Lower leg skin (tissue), 4 donors: ENCODE measurements at regions not wholly inside any gene's neighbourhood (a gene's known extent, or its start where the extent isn't known, plus 50 kb on each side); places are given as distances from the start of the nearest gene placed in this dataset.

Experiments
- DNase-seq, 2 donors: peaks; one replicate each; pipeline ENCODE4 v3.0.0-alpha.2; 2019; ENCODE audit warnings: low spot score in 2 of 2
- H3K4me3 ChIP-seq: fragments of 200-600 bp; sonication (generic); 2 replicates; pipeline ENCODE4 v1.5.1; 2017; ENCODE audit warnings: mild to moderate bottlenecking, low read depth; ENCODE audit not compliant: poor library complexity, severe bottlenecking
- POLR2A ChIP-seq, 2 donors: fragments of 450-650 bp; IDR thresholded peaks; one replicate each; pipeline ENCODE4 v1.6.1; 2016 to 2017; ENCODE audit warnings: antibody characterized with exemption in 2 of 2, mild to moderate bottlenecking in 1 of 2, moderate library complexity in 1 of 2
- WGBS, 2 donors: methylation state at CpG; one replicate each; pipeline ENCODE4 v1.1.5; 2018; 5-methylcytosine and 5-hydroxymethylcytosine counted together
- intact Hi-C: fragments of 100-400 bp; cut with DNase I; formaldehyde crosslinking; loops from one replicate; pipeline ENCODE4 v1.15.0; 2023; ENCODE audit warnings: low total_unique reads
- TF ChIP-seq, protein P1 (sequence below), 3 donors: fragments of 450-650 bp; IDR thresholded peaks; one replicate each; pipeline ENCODE4 v1.5.1; 2016; ENCODE audit warnings: antibody characterized with exemption in 3 of 3, mild to moderate bottlenecking in 3 of 3, moderate library complexity in 2 of 3

DNA sequence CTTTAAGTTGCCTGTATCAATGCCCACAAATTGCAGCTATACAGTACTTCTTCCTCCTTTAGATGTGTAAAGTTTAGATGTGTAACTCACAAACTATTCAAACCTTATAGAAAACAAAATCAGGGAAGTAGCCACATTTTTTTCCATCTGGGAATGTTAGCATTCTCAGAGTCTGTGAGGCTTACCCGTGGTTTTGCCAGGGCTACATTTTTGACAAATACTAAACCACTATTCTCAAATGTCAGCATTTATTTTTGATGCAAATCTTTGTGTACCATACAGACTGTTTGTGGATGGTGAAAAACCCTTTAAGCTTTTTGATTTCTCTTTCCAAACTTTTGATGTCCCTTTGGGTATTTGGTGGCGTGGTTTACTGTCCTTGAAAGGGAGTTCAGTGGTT, 216.4 kb downstream of the POSTN start:
- no peak for TF ChIP-seq POLR2A (IDR thresholded peaks at IDR 0.05)
- TF ChIP-seq, protein P1, sequence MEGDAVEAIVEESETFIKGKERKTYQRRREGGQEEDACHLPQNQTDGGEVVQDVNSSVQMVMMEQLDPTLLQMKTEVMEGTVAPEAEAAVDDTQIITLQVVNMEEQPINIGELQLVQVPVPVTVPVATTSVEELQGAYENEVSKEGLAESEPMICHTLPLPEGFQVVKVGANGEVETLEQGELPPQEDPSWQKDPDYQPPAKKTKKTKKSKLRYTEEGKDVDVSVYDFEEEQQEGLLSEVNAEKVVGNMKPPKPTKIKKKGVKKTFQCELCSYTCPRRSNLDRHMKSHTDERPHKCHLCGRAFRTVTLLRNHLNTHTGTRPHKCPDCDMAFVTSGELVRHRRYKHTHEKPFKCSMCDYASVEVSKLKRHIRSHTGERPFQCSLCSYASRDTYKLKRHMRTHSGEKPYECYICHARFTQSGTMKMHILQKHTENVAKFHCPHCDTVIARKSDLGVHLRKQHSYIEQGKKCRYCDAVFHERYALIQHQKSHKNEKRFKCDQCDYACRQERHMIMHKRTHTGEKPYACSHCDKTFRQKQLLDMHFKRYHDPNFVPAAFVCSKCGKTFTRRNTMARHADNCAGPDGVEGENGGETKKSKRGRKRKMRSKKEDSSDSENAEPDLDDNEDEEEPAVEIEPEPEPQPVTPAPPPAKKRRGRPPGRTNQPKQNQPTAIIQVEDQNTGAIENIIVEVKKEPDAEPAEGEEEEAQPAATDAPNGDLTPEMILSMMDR (IDR thresholded peaks at IDR 0.05): no peak
- intact Hi-C loops: no loop called here
- no peak overlapping the region for H3K4me3 ChIP-seq
- DNase-seq: no peak
- WGBS, 2 donors: 50 to 62% methylated on average over 2 of the region's 2 CpGs

- no peak overlapping the region for H3K4me3 ChIP-seq
- no peak for TF ChIP-seq POLR2A (IDR thresholded peaks at IDR 0.05)
- TF ChIP-seq, protein P1 (IDR thresholded peaks at IDR 0.05): no peak
- WGBS, 2 donors: 57 to 68% methylated on average over 1 of the region's 1 CpG
- intact Hi-C loops: no loop called here
- no peak for DNase-seq
Measured at GRCh38 chr13:37381502-37381901, 217.1 kb downstream of the POSTN start.

DNA sequence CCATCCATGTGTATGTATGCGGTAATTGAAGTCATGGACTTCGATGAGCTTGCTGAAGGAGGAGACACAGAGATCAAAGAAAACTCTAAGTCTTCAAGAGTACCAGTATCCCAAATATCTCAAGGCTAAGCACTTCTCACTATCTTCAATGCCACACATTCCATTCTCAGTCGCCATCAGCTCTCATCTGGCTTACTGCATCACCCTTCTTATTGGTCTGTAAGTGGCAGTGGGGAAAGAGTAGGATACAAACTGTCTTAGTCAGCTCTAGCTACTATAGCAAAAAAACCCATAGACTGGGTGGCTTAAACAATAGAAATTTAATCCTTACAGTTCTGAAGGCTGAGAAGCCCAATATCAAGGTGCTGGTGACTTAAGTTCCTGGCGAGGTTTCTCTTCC, 218.7 kb downstream of the POSTN start:
- H3K4me3 ChIP-seq: no peak overlapping the region
- 92 to 95% methylated on average over 4 of the region's 4 CpGs for WGBS, 2 donors
- TF ChIP-seq, protein P1 (IDR thresholded peaks at IDR 0.05): no peak
- TF ChIP-seq POLR2A (IDR thresholded peaks at IDR 0.05): no peak
- intact Hi-C loops: no loop called here
- DNase-seq: no peak

DNA sequence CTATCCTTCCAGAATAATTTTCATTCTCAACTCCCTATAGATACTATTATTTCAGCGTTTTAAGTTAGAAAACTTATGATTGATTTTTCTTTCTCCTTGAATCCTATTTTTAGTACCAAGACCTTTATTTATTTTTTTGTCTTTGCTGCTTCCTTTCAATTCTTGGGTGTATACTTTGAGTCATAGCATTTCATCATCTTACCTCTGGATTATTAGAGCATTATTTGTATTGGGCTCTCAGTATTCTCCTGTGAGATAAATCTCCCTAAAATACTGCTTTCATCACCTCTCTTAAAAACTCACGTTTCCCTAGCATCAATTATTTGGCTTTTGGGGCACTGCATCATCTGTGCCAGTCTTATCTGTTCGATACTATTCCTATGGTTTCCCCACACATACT, 222.8 kb downstream of the POSTN start:
- 87 to 88% methylated on average over 3 of the region's 3 CpGs for WGBS, 2 donors
- intact Hi-C loops: no loop called here

GRCh38 chr13:37375071-37375470, 223.5 kb downstream of the POSTN start:
- no peak for TF ChIP-seq POLR2A (IDR thresholded peaks at IDR 0.05)
- TF ChIP-seq, protein P1 (IDR thresholded peaks at IDR 0.05): no peak
- DNase-seq: no peak
- 31 to 47% methylated on average over 1 of the region's 1 CpG for WGBS, 2 donors
- H3K4me3 ChIP-seq: no peak overlapping the region
- intact Hi-C loops: no loop called here

More for the DNA sequence above, 222.8 kb downstream of the POSTN start:
- no peak overlapping the region for H3K4me3 ChIP-seq
- no peak for TF ChIP-seq POLR2A (IDR thresholded peaks at IDR 0.05)
- no peak for DNase-seq

GRCh38 chr13:37369616-37370015, 229.0 kb downstream of the POSTN start:
- WGBS, 2 donors: 16 to 45% methylated on average over 4 of the region's 4 CpGs
- TF ChIP-seq POLR2A (IDR thresholded peaks at IDR 0.05): no peak
- TF ChIP-seq, protein P1 (IDR thresholded peaks at IDR 0.05): no peak
- intact Hi-C loops: no loop called here
- H3K4me3 ChIP-seq: no peak overlapping the region
- DNase-seq: no peak
